GM21529 (cell line): ENCODE measurements at regions not wholly inside any gene's neighbourhood (a gene's known extent, or its start where the extent isn't known, plus 50 kb on each side); places are given as distances from the start of the nearest gene placed in this dataset.

Experiments
- ATAC-seq: cut with Tn5 transposase; IDR thresholded peaks from one replicate; pipeline ENCODE4 v1.9.1; 2021; ENCODE audit not compliant: unreplicated experiment

DNA sequence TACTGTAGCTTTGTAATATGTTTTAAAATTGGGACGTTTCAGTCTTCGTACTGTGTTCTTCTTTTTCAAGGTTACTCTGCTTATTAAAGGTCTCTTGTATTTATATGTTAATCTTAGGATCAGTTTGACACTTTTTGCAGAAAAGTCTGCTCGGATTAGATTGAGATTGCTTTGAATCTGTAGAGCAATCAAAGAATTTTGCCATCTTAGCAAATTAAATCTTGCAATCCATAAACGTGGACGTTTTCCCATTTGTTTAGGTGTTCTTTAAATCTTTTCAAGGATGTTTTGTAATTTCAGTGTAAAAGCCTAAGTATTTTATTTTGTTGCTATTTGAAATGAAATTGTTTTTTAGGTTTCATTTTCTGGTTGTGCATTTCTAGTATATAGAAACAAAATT lies 78.0 kb upstream of the GTSF1L start:
- ATAC-seq: no peak

DNA sequence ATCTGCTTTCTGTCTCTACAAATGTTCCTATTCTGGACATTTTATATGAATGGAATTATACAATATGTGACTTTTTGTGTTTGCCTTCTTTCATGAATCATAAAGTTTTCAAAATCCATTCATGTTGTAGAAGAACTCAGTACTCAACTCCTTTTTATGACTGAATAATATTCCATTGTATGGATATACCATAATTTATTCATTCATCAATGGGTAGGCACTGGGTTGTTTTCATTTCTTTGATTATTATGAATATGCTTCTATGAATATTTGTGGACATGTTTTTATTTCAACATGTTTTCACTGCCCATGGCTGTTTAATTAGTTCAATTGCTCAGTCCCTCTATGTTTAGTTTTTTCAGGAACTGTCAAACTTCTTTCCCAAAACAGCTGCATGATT lies 76.5 kb upstream of the GTSF1L start:
- ATAC-seq: no peak

DNA sequence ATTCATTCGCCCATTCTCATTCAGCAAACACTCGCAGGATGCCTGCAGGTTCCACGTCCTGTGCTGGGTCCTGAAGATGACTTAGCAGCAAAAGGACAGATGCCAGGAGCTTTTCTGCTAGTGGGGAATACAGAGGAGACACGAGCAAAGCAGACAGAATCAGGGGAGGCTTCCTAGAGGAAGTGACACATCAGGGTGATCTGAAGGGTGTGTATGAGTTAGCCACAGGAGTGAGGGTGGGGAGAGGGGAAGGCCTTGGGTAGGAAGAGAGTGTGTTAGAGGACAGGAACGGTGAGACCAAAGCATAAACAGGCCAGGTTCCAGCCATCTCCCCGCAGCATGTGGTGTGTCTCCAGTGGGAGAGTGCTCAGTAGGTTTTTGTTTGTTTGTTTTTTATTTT lies 73.4 kb upstream of the GTSF1L start:
- no peak for ATAC-seq

DNA sequence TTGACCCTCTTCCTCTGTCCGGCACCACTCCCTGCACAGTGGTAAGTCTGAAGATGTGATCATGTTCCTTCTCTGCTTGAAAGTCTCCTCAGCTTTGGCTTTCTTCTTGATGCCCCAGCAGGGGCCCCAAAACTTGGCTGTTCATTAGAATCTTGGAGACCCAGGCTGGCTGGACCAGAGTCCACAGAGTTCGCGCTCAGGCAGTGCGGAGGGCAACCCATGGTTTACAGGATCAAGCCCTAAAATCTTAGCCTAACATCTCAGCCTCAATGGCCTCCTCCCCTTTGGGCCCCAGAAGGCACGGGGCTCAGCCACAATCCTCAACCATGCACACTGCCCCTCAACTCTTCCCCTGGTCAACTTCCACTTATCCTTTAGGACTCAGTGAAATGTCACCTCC lies 72.9 kb upstream of the GTSF1L start:
- no peak for ATAC-seq

DNA sequence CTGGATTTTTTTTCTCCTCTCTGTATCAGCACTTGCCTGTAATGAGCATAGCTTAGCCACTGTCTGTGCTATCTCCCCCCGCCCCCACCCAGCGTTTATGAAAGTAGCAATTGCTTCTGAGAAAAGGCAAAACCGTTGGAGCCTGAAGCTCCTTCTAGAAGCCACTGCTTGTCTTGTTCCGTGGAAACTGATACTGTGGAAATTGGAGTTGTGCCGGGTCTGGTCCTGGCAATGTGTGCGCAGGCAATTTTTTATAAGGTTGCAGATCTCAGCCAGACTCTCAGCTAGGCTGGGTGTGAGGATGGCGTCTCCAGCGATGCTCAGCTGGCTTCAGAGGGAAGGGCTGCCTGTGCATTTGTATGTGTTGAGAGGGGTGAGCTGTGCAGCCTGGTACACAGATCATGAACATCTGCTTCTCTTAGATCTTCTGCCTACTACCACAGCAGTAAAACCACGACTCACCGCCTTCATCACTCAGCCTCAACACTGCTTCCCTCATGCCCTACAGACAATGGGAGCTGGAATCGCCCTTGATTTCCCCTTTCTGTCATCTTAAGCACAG lies 72.4 kb upstream of the GTSF1L start:
- no peak for ATAC-seq

DNA sequence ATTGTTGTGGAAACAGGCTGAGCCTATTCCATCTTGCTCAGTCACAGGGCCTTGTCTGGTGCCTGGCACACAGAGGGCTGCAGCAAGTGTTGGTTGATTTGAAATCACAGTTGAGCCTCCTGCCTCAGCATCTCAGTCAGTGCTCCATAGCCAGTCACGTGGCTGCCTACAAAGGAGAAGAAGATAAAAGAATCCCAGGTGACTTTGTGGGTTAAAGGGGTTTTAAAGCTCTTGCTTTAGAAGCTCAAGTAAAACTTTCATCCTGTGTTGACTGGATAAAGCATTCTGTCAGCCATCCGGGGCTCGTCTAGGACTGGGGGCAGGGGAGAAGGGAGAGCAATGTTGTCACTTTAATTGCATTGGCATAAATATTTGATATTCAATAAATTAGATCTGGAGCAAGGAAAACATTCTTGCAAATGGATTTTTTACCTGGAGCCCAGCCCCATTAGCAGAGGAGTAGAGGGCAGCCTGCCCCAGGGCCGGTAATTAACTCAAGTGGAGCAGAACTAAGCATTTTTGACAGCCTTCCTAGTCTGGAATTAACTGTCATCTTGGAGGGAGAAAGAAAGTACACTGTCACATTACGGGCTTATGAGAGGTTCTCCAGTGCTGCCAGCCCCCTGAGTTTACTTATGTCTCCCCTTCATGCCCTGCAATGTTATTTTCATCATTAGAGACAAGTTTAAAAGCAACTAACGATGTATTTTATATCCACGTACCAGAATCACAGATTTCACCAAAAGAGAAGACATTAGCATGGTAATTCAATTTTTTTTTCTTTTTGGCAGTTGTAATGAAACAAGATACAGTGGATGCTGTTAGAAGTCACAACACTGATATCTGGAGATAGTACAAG lies 71.7 kb upstream of the GTSF1L start:
- no peak for ATAC-seq

DNA sequence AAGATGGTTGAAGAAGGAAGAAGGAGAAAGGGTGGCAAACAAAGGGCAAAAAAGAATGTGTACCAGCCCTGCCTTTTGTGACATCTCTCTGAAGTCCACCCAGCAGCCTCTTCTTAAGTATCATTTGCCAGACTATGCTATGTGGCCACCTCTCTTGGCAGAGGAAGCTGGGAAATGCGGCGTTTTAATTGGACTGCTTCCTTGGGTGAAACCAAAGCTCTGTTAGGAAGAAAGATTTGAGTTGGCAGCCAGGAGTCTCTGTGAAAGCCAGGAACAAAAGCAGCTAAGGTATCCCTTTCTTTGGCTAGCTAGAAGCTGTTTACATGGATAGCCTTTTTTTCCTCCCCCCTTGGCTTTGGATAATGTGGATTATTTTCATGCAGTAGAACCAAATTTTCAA lies 67.5 kb upstream of the GTSF1L start:
- ATAC-seq: no peak

DNA sequence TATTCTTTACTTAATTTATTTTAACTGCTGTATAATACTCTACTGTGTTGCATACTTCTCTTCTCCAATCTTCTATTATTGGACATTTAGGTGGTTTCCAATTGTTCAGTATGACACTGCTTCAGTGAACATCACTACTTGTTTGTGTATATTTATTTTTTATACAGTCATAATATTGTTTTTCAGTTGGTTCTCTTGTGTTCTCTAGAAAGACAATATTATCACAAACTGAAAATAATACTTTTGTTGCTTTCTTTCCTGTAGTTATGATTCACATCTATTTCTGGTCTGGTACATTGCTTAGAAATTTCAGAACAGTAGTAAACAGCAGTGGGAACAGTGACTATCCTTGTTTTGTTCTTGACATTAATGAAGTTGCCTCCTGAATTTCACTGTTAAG lies 62.8 kb upstream of the GTSF1L start:
- peak; percentile 52 for ATAC-seq

DNA sequence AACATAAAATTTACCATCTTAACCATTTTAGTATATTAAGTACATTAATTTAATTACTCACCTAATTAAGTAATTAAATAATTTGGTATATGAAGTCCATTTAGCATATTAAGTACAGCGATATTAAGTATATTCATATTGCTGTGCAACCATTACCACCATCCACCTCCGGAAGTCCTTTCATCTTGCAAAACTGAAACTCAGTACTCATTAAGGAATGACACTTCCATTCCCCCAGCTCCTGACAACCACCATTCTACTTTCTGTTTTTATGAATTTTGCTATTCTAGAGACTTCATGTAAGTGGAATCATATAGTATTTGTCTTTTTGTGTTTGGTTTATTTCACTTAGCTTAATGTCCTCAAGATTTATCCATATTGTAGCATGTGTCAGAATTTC lies 61.1 kb upstream of the GTSF1L start:
- no peak for ATAC-seq

DNA sequence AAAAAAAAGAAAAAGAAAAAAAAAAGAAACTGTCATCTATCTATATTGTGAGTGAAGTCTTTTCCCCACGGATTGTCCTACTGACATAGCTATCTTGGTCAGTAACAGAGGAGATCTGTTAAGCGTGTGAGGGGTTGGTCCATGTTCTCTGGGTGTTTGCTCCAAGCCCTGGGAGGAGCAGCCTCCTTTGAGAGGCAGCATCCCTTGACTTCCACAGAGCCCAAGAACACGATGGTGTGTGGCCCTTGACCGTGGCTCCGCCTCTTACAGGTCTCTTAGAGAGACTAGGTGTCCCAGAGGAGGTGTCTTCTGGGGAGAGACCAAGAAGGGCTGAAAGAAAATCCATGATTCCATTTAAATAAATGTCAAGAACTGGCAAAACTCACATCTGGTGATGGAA lies 60.1 kb upstream of the GTSF1L start:
- no peak for ATAC-seq

DNA sequence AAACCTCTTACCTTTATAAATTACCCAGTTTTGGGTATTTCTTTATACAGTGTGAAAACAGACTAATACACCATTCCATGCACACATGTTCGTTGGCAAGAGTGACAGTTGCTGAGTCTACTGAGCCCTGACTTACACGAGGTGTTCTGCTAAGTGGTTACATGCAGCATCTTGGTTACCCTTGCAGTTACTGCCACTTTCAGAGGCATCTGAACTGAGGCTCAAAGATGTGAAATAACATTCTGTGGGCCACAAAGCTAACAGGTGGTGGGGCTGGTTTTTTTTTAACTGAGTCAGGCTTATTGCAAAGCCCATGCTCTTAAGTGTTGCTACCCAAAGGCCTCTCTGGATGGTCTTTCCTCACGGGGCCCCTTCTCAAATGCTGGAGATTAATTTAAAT lies 54.4 kb upstream of the GTSF1L start:
- ATAC-seq: no peak

DNA sequence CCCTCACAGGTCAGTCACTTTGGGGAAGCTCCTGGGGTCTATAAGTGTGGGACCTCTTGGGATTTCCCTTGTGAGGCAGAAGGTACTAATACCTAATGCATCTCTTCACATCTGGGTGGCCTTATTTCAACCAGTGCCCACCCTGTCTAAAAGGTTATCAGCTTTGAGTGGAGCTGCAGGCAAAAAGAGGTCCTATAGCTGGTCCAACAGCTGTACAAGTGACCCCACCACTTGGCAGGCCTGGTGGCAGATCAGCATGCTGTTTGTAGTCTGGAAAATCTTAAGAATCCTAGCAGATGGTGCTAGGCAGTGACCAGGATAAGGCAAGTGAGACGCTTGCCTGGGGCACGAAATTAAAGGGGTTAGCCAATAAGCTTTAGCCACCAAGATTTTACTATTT lies 51.6 kb upstream of the GTSF1L start:
- ATAC-seq: no peak

DNA sequence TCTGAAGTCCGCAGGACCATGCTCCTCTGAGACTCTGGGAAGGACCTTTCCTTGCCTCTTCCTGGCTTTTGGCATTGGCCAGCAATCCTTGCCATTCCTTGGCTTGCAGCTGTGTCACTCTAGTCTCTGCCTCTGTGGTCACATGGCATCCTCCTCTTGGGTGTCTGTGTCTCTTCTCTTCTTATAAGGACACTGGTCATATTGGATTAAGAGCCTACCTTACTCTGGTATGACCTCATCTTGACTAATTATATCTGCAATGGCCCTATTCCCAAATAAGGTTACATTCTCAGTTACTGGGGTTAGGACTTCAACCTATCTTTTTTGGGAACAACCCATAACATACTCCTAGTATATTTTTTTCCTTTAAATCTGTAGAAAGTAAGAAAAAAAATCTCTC lies 49.9 kb upstream of the GTSF1L start:
- ATAC-seq: no peak
